ENCODE measurements at regions not wholly inside any gene's neighbourhood (a gene's known extent, or its start where the extent isn't known, plus 50 kb on each side); places are given as distances from the start of the nearest gene placed in this dataset.

- TF ChIP-seq CTCF (IDR thresholded peaks at IDR 0.05): no peak
- no peak for TF ChIP-seq EZH2 (IDR thresholded peaks at IDR 0.05; ENCODE audit: borderline replicate concordance, insufficient read depth, low read depth, low read length, poor library complexity, severe bottlenecking)
These were observed 180.6 kb upstream of the PDE10A start for GRCh38 chr6:165843568-165844113.

Measured in B cell (primary cell).